Activated T-helper 2 cell treated with anti-CD3 and anti-CD28 coated beads, Interferon-gamma antibody, Interleukin-2, Interleukin-4, amounts not matched to agents 10 μg/mL and 5 μg/mL and 100 μg/mL, durations not matched to agents 14 hours and 24 hours and 36 hours (primary cell): ENCODE measurements at regions not wholly inside any gene's neighbourhood (a gene's known extent, or its start where the extent isn't known, plus 50 kb on each side); places are given as distances from the start of the nearest gene placed in this dataset.

Source experiments
- DNase-seq: peaks from one replicate; pipeline ENCODE4 v3.0.0; 2021; ENCODE audit warnings: low spot score
- H3K27ac Mint-ChIP-seq: one replicate; pipeline ENCODE4 v1.8.0; 2021; ENCODE audit warnings: mixed read lengths
- H3K27me3 Mint-ChIP-seq: one replicate; pipeline ENCODE4 v1.8.0; 2021; ENCODE audit warnings: low read depth, mixed read lengths
- H3K36me3 Mint-ChIP-seq: one replicate; pipeline ENCODE4 v1.8.0; 2021; ENCODE audit warnings: low read depth, mixed read lengths
- H3K4me1 Mint-ChIP-seq: one replicate; pipeline ENCODE4 v1.8.0; 2021; ENCODE audit warnings: low read depth, mixed read lengths
- H3K4me3 Mint-ChIP-seq: one replicate; pipeline ENCODE4 v1.8.0; 2021; ENCODE audit warnings: low read depth, mild to moderate bottlenecking, moderate library complexity, mixed read lengths
- H3K9me3 Mint-ChIP-seq: one replicate; pipeline ENCODE4 v1.8.0; 2021; ENCODE audit warnings: mixed read lengths
- intact Hi-C: fragments of 100-400 bp; cut with micrococcal nuclease; formaldehyde crosslinking; loops from one replicate; pipeline ENCODE4 v1.15.1; 2023

DNA sequence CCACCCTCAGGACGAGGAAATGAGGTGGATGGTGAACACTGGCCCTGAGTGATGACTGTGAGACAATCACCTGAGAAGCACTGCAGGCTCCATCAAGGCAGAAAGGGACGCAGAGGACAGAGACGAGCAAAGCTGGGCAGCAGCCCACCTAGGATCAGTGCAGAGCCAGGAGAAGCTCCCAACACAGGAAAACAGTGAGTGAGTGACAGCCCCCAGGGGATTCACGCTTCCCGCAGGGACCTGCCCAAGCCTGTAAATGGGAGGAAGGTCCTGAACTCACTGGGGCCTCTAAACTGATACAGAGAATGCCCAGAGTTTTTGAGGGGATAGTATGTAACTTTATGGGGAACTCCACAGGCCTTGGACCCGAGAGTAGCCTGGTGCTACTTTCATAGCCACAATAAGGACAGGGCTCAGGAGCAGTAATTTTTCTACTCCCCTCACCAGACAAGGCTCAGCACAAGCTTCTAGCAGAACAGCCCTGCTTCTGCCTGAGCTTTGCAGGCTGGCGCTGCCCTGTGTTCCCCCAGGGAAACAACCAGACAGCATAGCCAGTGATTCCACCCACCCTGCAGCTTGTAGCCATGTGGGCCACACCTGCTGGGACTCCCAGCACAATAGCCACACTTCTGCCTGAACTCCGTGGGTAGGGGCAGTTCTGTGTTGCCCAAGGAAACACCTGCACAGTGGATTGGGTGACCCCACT lies 708.4 kb downstream of the POM121L12 start:
- Mint-ChIP-seq H3K4me1 (no peaks in the 10 kb centered on the region), H3K27ac (no peak overlapping the region), H3K27me3 (no peaks in the 10 kb centered on the region), H3K9me3 (peaks cover 56% of the 10 kb centered on the region), H3K4me3 (no peak overlapping the region), H3K36me3 (no peaks in the 10 kb centered on the region)
- no peak for DNase-seq
- intact Hi-C loops: no loop called here

DNA sequence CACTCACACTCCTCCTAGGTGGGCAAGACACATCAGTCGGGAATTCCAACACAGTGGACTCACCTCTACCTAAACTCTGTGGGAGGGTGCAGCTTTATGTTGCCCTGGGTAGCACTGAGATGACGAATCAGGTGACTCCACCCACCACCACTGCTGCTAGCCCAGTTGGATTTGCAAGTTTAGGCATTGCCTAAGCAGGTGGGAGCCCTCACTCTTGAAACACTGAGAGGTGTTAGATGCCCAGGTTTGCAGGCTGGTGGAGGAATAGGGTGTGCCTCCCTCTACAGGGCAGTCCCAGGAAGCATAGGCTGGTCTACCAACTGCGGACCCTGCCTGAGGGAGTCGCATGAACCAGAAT lies 708.9 kb downstream of the POM121L12 start:
- H3K4me1 Mint-ChIP-seq: no peaks in the 10 kb centered on the region
- H3K9me3 Mint-ChIP-seq: peaks cover 57% of the 10 kb centered on the region
- H3K27me3 Mint-ChIP-seq: no peaks in the 10 kb centered on the region
- intact Hi-C loops: no loop called here
- H3K36me3 Mint-ChIP-seq: no peaks in the 10 kb centered on the region
- DNase-seq: no peak
- H3K4me3 Mint-ChIP-seq: no peak overlapping the region
- no peak overlapping the region for H3K27ac Mint-ChIP-seq

DNA sequence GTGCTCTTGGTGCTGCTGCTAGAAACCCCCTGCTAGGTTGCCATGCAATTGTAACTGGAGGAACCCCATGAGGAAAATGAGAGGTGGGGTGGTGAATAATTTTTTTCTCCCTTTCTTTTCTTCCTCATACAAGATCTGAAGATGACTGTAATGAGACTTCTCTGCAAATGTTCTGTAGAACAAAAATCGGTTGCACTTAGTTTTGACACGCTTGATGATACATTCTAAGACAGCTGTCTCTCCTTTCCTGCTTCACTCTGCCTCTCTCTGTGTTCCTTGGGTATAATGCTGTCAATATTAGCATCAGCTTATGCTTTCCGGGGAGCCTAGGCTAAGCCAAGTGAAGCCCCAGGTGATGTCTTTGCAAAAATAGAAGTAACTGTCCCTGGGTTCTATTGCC lies 721.5 kb downstream of the POM121L12 start:
- H3K27ac Mint-ChIP-seq: no peak overlapping the region
- H3K9me3 Mint-ChIP-seq: peaks cover 47% of the 10 kb centered on the region
- no peaks in the 10 kb centered on the region for H3K27me3 Mint-ChIP-seq
- intact Hi-C loops: no loop called here
- no peak overlapping the region for H3K4me3 Mint-ChIP-seq
- no peak for DNase-seq
- no peaks in the 10 kb centered on the region for H3K4me1 Mint-ChIP-seq
- no peaks in the 10 kb centered on the region for H3K36me3 Mint-ChIP-seq

DNA sequence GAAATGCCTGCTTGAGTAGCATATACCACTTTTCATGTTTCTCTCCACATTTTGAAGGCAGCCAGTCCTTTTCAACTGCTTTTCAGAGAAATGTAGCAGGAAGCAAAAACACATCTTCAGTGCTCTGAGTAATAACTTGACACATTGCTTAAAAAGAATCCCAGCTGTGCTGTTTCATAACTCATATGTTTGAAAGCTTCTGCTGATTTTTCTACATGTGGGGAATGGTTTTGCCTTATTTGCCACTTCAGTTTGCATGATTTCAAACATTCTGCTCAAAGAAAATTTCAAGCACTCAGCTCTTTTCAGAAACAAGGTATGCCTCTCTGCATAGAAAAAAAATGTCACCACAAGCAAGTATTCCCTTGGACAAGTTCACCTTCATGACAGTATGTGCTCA lies 732.8 kb downstream of the POM121L12 start:
- H3K4me3 Mint-ChIP-seq: no peak overlapping the region
- H3K4me1 Mint-ChIP-seq: no peaks in the 10 kb centered on the region
- no peak overlapping the region for H3K27ac Mint-ChIP-seq
- no peaks in the 10 kb centered on the region for H3K27me3 Mint-ChIP-seq
- H3K36me3 Mint-ChIP-seq: no peaks in the 10 kb centered on the region
- intact Hi-C loops: no loop called here
- DNase-seq: no peak
- peaks cover 75% of the 10 kb centered on the region for H3K9me3 Mint-ChIP-seq

DNA sequence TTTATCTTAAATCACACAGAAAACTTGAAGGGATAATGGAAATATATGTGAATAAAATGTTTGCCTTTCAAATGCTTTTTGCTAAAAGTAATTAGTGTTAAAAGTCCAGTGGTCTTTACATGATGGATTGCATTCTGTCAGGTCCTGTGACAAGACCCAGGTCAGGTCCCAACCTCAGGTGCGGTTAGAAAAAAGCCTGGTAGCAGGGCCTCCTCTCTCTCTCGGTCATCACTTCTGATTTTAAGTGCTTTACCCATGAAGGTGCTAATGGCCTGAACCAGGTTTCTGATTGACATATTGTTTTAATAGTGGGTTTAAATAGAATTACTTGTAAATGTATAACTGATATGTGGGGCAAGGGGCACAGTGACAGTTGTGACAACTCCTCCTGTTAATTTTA lies 736.3 kb downstream of the POM121L12 start:
- no peak for DNase-seq
- H3K27ac Mint-ChIP-seq: no peak overlapping the region
- H3K4me3 Mint-ChIP-seq: no peak overlapping the region
- H3K4me1 Mint-ChIP-seq: no peaks in the 10 kb centered on the region
- H3K27me3 Mint-ChIP-seq: no peaks in the 10 kb centered on the region
- H3K36me3 Mint-ChIP-seq: no peaks in the 10 kb centered on the region
- intact Hi-C loops: no loop called here
- peaks cover 77% of the 10 kb centered on the region for H3K9me3 Mint-ChIP-seq

DNA sequence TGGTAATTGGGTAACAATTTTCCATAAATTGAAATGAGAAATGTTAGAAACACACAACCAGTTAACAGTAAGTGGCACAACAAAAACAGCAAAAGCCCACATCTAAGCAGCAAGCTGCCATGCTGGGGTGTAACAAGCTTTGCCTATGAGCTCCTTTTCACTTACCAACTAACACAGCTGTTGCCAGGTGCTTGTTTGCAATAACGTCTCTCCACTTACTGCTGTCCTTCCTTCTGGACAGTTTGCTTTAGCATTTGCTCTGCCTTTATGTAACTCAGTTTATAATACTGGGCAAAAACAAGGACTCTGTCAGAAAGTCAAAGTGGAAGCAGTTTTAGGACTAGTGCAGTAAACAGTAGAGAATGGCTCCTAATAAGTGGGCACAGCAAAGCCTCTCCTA lies 740.9 kb downstream of the POM121L12 start:
- intact Hi-C loops: no loop called here
- DNase-seq: no peak
- H3K4me1 Mint-ChIP-seq: no peaks in the 10 kb centered on the region
- H3K36me3 Mint-ChIP-seq: no peaks in the 10 kb centered on the region
- peaks cover 55% of the 10 kb centered on the region for H3K9me3 Mint-ChIP-seq
- H3K27me3 Mint-ChIP-seq: no peaks in the 10 kb centered on the region
- H3K4me3 Mint-ChIP-seq: no peak overlapping the region
- H3K27ac Mint-ChIP-seq: no peak overlapping the region

DNA sequence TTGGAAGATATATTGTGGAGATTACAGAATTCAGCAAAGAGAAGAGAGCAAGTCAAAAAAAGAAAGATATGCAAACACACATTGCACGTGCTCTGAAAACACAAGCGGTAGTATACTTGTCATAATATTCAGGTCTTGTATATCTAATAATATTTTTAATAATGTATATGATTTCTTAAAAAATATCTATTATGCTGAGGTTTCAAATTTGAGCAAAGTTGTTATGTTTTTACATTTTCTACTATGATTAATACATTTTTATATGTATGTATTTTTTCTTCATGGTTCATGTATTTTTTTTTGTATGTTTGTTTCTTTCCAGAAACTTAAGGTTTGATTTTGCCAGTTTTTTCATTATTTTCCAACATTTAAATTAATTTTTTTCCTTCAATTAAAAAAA lies 752.4 kb upstream of the VSTM2A start:
- no peaks in the 10 kb centered on the region for H3K27me3 Mint-ChIP-seq
- H3K4me1 Mint-ChIP-seq: no peaks in the 10 kb centered on the region
- no peak for DNase-seq
- H3K4me3 Mint-ChIP-seq: no peak overlapping the region
- no peak overlapping the region for H3K27ac Mint-ChIP-seq
- intact Hi-C loops: no loop called here
- peaks cover 32% of the 10 kb centered on the region for H3K9me3 Mint-ChIP-seq
- no peaks in the 10 kb centered on the region for H3K36me3 Mint-ChIP-seq

DNA sequence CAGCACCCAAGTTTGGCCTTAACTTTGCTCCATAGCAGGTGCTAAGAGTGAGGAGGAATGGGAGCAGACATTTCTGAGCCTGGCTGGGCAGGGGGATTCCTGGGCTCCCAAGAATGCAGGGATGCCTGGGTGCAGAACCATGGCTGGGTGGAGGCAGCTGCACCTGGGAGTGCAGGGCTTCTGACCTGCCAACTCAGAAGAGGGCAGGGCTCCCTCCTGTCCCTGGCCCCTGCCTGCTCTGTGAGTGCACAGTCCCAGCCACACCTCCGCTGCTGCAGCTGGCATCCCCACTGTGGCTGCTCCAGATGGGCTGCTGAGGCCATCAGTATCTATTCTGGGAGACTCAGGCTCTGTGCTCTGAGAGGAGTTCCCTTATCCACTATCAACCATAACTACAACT lies 747.4 kb upstream of the VSTM2A start:
- Mint-ChIP-seq H3K36me3 (no peaks in the 10 kb centered on the region), H3K9me3 (peaks cover 45% of the 10 kb centered on the region), H3K4me3 (no peak overlapping the region), H3K4me1 (no peaks in the 10 kb centered on the region), H3K27ac (no peak overlapping the region), H3K27me3 (no peaks in the 10 kb centered on the region)
- DNase-seq: no peak
- intact Hi-C loops: no loop called here

DNA sequence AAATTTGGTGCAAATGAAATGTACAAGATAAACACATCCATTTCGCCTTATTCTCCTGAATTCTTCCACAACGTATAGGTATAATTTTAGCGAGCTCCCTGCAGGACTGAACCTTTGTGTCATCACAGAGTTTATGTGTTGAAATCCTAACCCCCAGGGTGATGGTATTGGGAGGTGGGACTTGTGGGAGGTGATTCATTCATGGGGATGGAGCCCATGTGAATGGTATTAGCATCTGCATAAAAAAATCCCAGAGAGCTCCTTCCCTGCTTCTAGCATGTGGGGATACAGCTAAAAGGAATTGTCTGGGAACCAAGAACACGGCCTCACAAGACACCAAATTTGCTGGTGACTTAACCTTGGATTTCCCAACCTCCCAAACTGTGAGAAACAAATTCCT lies 741.4 kb upstream of the VSTM2A start:
- intact Hi-C loops: no loop called here
- peaks cover 40% of the 10 kb centered on the region for H3K9me3 Mint-ChIP-seq
- no peak overlapping the region for H3K4me3 Mint-ChIP-seq
- H3K36me3 Mint-ChIP-seq: no peaks in the 10 kb centered on the region
- H3K4me1 Mint-ChIP-seq: no peaks in the 10 kb centered on the region
- no peak overlapping the region for H3K27ac Mint-ChIP-seq
- no peak for DNase-seq
- H3K27me3 Mint-ChIP-seq: no peaks in the 10 kb centered on the region

DNA sequence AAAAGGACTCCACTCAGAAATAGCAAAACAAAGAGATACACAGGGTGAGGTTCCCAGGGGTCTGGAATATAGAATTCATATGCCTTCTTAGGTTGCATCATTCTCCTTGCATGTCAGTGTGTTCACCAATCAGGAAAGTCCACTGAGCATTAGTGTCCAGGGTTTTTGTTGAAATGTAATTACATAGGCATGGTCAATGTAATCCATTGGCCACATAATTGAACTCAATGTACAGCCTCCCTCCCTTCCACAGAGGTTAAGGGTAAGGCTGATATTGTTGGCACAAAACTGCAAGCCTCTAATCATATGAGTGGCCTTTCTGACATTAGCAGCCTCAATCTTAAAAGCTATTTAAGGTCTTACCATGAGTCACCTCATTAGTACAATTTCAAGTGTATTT lies 736.1 kb upstream of the VSTM2A start:
- no peak for DNase-seq
- no peak overlapping the region for H3K27ac Mint-ChIP-seq
- no peaks in the 10 kb centered on the region for H3K27me3 Mint-ChIP-seq
- no peaks in the 10 kb centered on the region for H3K4me1 Mint-ChIP-seq
- intact Hi-C loops: no loop called here
- H3K4me3 Mint-ChIP-seq: no peak overlapping the region
- peaks cover 42% of the 10 kb centered on the region for H3K9me3 Mint-ChIP-seq
- H3K36me3 Mint-ChIP-seq: no peaks in the 10 kb centered on the region

DNA sequence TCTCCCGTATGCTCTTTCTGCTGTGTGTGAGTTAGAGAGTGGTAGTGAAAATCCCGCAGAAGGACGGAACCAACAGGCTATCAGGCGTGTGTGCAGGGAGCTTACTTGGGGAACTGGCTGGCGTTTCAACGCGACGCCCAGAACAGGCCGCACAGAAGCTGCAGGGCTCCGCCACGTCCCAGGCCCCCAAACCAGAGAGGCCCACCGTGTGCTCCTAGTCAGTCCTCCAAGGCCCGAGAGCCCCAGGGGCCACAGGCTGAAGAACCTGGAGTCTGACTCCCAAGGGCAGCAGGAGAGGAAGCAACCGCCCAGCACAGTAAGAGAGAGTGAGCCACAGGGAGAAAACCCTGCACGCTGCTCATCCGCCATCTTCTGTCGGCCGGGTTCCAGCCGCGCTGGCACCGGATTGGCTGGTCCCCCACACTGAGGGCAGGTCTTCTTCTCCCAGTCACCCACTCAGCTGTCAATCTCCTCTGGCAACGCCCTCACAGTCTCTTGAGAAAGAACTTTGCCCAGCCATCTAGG lies 730.6 kb upstream of the VSTM2A start:
- Mint-ChIP-seq H3K4me3 (no peak overlapping the region), H3K36me3 (no peaks in the 10 kb centered on the region), H3K27ac (no peak overlapping the region), H3K9me3 (peaks cover 45% of the 10 kb centered on the region), H3K4me1 (no peaks in the 10 kb centered on the region), H3K27me3 (no peaks in the 10 kb centered on the region)
- intact Hi-C loops: no loop called here
- DNase-seq: no peak

DNA sequence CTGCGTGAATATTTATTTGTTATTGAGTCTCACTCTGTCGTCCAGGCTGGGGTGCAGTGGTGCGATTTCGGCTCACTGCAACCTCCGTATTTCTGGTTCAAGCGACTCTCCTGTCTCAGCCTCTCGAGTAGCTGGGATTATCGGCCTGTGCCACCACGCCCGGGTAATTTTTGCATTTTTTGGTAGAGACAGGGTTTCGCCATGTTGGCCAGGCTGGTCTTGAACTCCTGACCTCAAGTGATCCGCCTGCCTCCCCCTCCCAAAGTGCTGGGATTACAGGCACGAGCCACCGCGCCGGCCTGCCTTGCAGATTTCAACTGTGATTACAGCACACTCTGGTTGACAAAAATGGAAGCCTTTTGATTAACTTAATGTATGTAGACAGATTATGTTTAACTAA lies 730.0 kb upstream of the VSTM2A start:
- intact Hi-C loops: no loop called here
- Mint-ChIP-seq H3K4me3 (no peak overlapping the region), H3K9me3 (peaks cover 46% of the 10 kb centered on the region), H3K4me1 (no peaks in the 10 kb centered on the region), H3K27ac (no peak overlapping the region), H3K27me3 (no peaks in the 10 kb centered on the region), H3K36me3 (no peaks in the 10 kb centered on the region)
- no peak for DNase-seq

DNA sequence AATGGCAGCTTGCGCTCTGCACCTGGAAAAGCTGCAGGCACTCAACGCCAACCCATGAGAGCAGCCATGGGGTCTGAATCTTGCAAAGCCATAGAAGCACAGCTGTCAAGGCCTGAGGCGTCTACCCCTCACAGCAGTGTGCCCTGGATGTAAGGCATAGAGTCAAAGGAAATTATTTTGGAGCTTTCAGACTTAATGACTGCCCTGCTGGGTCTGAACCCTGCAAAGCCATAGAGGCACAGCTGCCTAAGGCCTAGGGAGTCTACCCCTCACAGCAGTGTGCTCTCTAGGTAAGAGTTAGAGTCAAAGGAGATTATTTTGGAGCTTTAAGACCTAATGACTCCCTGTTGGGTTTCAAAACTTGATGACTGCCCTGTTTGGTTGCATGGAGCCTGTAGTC lies 706.9 kb upstream of the VSTM2A start:
- Mint-ChIP-seq H3K4me3 (no peak overlapping the region), H3K9me3 (peaks cover 51% of the 10 kb centered on the region), H3K4me1 (no peaks in the 10 kb centered on the region), H3K27ac (no peak overlapping the region), H3K36me3 (no peaks in the 10 kb centered on the region), H3K27me3 (no peaks in the 10 kb centered on the region)
- intact Hi-C loops: no loop called here
- no peak for DNase-seq

DNA sequence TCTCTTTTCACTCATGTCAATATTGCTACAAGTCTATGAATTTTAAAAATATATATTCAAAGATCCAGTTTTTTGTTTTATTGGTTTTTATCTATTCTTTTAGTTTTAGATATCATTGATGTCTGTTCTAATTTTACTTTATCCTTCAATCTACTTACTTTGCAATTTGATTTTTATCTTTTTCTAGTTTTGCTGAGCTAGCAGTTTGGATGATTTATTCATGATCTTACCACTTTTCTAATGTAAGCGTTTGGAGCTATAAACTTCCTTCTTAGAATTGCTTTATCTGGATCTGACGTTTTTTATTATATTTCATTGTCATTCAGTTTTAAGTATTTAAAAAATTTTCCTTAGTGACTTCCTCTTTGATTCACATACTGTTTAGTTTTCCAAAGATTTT lies 664.5 kb upstream of the VSTM2A start:
- Mint-ChIP-seq H3K27me3 (no peaks in the 10 kb centered on the region), H3K36me3 (no peaks in the 10 kb centered on the region), H3K9me3 (peaks cover 61% of the 10 kb centered on the region), H3K4me1 (no peaks in the 10 kb centered on the region), H3K4me3 (no peak overlapping the region), H3K27ac (no peak overlapping the region)
- no peak for DNase-seq
- intact Hi-C loops: no loop called here
